BJ (cell line): ENCODE measurements at regions not wholly inside any gene's neighbourhood (a gene's known extent, or its start where the extent isn't known, plus 50 kb on each side); places are given as distances from the start of the nearest gene placed in this dataset.

Experiments used
- CTCF ChIA-PET: fragments of 350-600 bp; formaldehyde crosslinking; extraction: SDS; loops from one replicate; lab custom pipeline; 2021; ENCODE audit warnings: antibody characterized with exemption, inconsistent platforms; lab: Yijun Ruan, JAX
- POLR2A ChIA-PET: fragments of 300-600 bp; sonication (Branson Sonifier 250); formaldehyde crosslinking; extraction: SDS; loops from one replicate; lab custom pipeline; 2021; ENCODE audit warnings: antibody characterized with exemption; lab: Charles Lee
- DNase-seq: peaks from one replicate; pipeline ENCODE4 v3.0.0-alpha.2; 2011; ENCODE audit warnings: low read depth
- H3K27me3 ChIP-seq: 2 replicates; pipeline ENCODE4 v1.6.0; 2011; ENCODE audit warnings: low read length; ENCODE audit not compliant: control insufficient read depth, insufficient read depth
- H3K36me3 ChIP-seq: 2 replicates; pipeline ENCODE4 v1.5.1; 2011; ENCODE audit warnings: low read length; ENCODE audit not compliant: control insufficient read depth, insufficient read depth
- H3K4me3 ChIP-seq: 2 replicates; pipeline ENCODE4 v1.5.1; 2011; ENCODE audit warnings: low read depth, mild to moderate bottlenecking, control low read depth, low read length
- CTCF ChIP-seq: IDR thresholded peaks from 2 replicates; pipeline ENCODE4 v1.5.1; 2011; ENCODE audit warnings: low read depth, mild to moderate bottlenecking, control low read depth, inconsistent platforms, low read length, moderate library complexity; ENCODE audit not compliant: insufficient read depth

- ChIA-PET POLR2A (no interaction called here), CTCF (interaction anchor here (0.6 kb wide), 2 partner anchors 95 to 536 kb away, joined by 3 read pairs; no protein-coding TSS in a partner anchor)
- no peak for TF ChIP-seq CTCF
- DNase-seq = no peak
- no peaks in the 10 kb centered on the region for H3K36me3 ChIP-seq
- peaks cover 3% of the 10 kb centered on the region; the same call in 1 of the 2 replicates for H3K27me3 ChIP-seq
- no peak overlapping the region for H3K4me3 ChIP-seq
Observed at GRCh38 chr10:3287572-3288445, 115.2 kb upstream of the PITRM1 start.

- TF ChIP-seq CTCF = no peak
- Histone ChIP-seq H3K27me3 (peaks cover 14% of the 10 kb centered on the region), H3K36me3 (no peaks in the 10 kb centered on the region), H3K4me3 (no peak overlapping the region)
- ChIA-PET CTCF (no interaction called here), POLR2A (no interaction called here)
- DNase-seq = no peak
Observed at GRCh38 chr10:3282674-3283017, 110.1 kb upstream of the PITRM1 start.

GRCh38 chr10:3281941-3282673, 109.5 kb upstream of the PITRM1 start:
- ChIA-PET CTCF (interaction anchor here (0.8 to 1.0 kb wide), 2 partner anchors 14 to 26 kb away, joined by 3 read pairs; no protein-coding TSS in a partner anchor), POLR2A (no interaction called here)
- Histone ChIP-seq H3K4me3 (no peak overlapping the region), H3K36me3 (no peaks in the 10 kb centered on the region), H3K27me3 (peaks cover 14% of the 10 kb centered on the region)
- TF ChIP-seq CTCF = no peak
- DNase-seq = no peak

GRCh38 chr10:3278771-3279170, 106.2 kb upstream of the PITRM1 start:
- no peak for DNase-seq
- no peak for TF ChIP-seq CTCF
- Histone ChIP-seq H3K4me3 (no peak overlapping the region), H3K36me3 (no peaks in the 10 kb centered on the region), H3K27me3 (peaks cover 11% of the 10 kb centered on the region)
- ChIA-PET CTCF (no interaction called here), POLR2A (no interaction called here)

GRCh38 chr10:3277566-3277965, 105.0 kb upstream of the PITRM1 start:
- ChIA-PET POLR2A (no interaction called here), CTCF (interaction anchor here (1.1 kb wide), 1 partner anchor 22 kb away, joined by 3 read pairs; no protein-coding TSS in a partner anchor)
- DNase-seq = no peak

More at GRCh38 chr10:3277566-3277965, 105.0 kb upstream of the PITRM1 start:
- Histone ChIP-seq H3K27me3 (peaks cover 11% of the 10 kb centered on the region), H3K36me3 (no peaks in the 10 kb centered on the region), H3K4me3 (no peak overlapping the region)
- no peak for TF ChIP-seq CTCF
